Loucy (cell line): ENCODE measurements at regions not wholly inside any gene's neighbourhood (a gene's known extent, or its start where the extent isn't known, plus 50 kb on each side); places are given as distances from the start of the nearest gene placed in this dataset.

Source experiments
- CTCF ChIP-seq: fragments of 200-600 bp; sonication (generic); conservative IDR thresholded peaks from 2 replicates; pipeline ENCODE4 v1.5.1; 2014; ENCODE audit warnings: mild to moderate bottlenecking, antibody characterized with exemption, low read length
- EZH2phosphoT487 ChIP-seq: fragments of 200-600 bp; IDR thresholded peaks from 2 replicates; pipeline ENCODE4 v1.6.1; 2018; ENCODE audit warnings: antibody characterized with exemption, mild to moderate bottlenecking, moderate library complexity, borderline replicate concordance

GRCh38 chr7:110418659-110419280, 672.2 kb upstream of the LRRN3 start:
- TF ChIP-seq CTCF (no peak), EZH2phosphoT487 (no peak)
